Heart left ventricle (tissue), 16 donors: ENCODE measurements at regions not wholly inside any gene's neighbourhood (a gene's known extent, or its start where the extent isn't known, plus 50 kb on each side); places are given as distances from the start of the nearest gene placed in this dataset.

Experiments used
- ATAC-seq, 4 donors: fragments of 200-7000 bp; cut with Tn5 transposase; one replicate each; pipeline ENCODE4 v1.9.1; 2020 to 2022; ENCODE audit warnings: moderate library complexity in 4 of 4, mild to moderate bottlenecking in 3 of 4, moderate number of reproducible peaks in 1 of 4
- DNase-seq, 5 donors: peaks; one replicate each; pipeline ENCODE4 v3.0.0-alpha.2; 2020
- H3K27ac ChIP-seq, 12 donors: fragments of 200-600 bp; sonication (generic) in 4 of 12; one replicate each; pipeline versions ENCODE4 v1.5.0 to v1.8.0; 2016 to 2022; ENCODE audit warnings: mild to moderate bottlenecking in 2 of 12
- H3K27me3 ChIP-seq, 9 donors: fragments of 200-600 bp; sonication (generic) in 2 of 9; one replicate each; pipeline versions ENCODE4 v1.5.1 to v1.8.0; 2016 to 2022; ENCODE audit warnings: mild to moderate bottlenecking in 3 of 9
- H3K36me3 ChIP-seq, 9 donors: fragments of 200-600 bp; sonication (generic) in 2 of 9; one replicate each; pipeline versions ENCODE4 v1.5.0 to v1.8.0; 2018 to 2022; ENCODE audit warnings: mild to moderate bottlenecking in 2 of 9
- H3K4me1 ChIP-seq, 12 donors: fragments of 200-600 bp; sonication (generic) in 4 of 12; one replicate each; pipeline versions ENCODE4 v1.5.0 to v1.8.0; 2016 to 2022; ENCODE audit warnings: mild to moderate bottlenecking in 3 of 12
- H3K4me3 ChIP-seq, 12 donors: fragments of 200-600 bp; sonication (generic) in 4 of 12; one replicate each; pipeline versions ENCODE4 v1.5.0 to v1.8.0; 2017 to 2022; ENCODE audit warnings: mild to moderate bottlenecking in 9 of 12, moderate library complexity in 4 of 12
- H3K9me3 ChIP-seq, 12 donors: fragments of 200-600 bp; sonication (generic) in 4 of 12; one replicate each; pipeline versions ENCODE4 v1.5.0 to v1.8.0; 2016 to 2022; ENCODE audit warnings: mild to moderate bottlenecking in 1 of 12
- CTCF ChIP-seq, 12 donors: fragments of 200-600 bp; sonication (generic) in 4 of 12; IDR thresholded peaks; one replicate each; pipeline versions ENCODE4 v1.5.0 to v1.8.0; 2018 to 2022; ENCODE audit warnings: antibody characterized with exemption in 12 of 12, mild to moderate bottlenecking in 5 of 12
- POLR2A ChIP-seq, 2 donors: fragments of 450-650 bp; IDR thresholded peaks; one replicate each; pipeline ENCODE4 v1.6.1; 2017; ENCODE audit warnings: antibody characterized with exemption in 2 of 2, mild to moderate bottlenecking in 2 of 2, moderate library complexity in 2 of 2
- WGBS, 4 donors: extraction: QIAGEN DNeasy Blood & Tissue Kit in 2 of 4; methylation state at CpG; one replicate each; pipeline versions ENCODE4 v1.1.5 to v1.1.7; 2013 to 2018; 5-methylcytosine and 5-hydroxymethylcytosine counted together
- intact Hi-C, 10 donors: fragments of 100-400 bp; cut with DNase I; formaldehyde crosslinking; loops; one replicate each; pipeline versions ENCODE4 v1.11.1 to v1.14.2; 2022
- donor health status: ischemic (EF 13 %, LVEDD 7.1; RV severe dilation, severe dysfunction).
- donor health status: healthy with polysubstance abuse.
- donor health status: DM: no; HTN: yes; CAD: no.
- donor health status: DM: no; HTN: no; CAD: no.
- donor health status: ischemic (EF 25% LVEDD 6.9; RV normal size, moderate dysfunction).
- donor health status: ischemic (EF 25% LVEDD 5.7; RV mildly dilated, moderate dysfunction).
- donor health status: healthy.
- donor health status: DM: yes; HTN: yes; CAD: no.
- donor health status: ischemic (EF 35%, LVEDD 5.7; RV mildly dilated, moderate dysfunction).
- donor health status: nonischemic (EF 11% LVEDD 7.7; RV severe dilation, severe dysfunction).
- donor health status: DM: yes; HTN: yes; CAD: no.
- donor health status: PGD.
- donor health status: ischemic (EF 29% LVEDD 5.4; RV normal size, mild dysfunction).
- donor health status: nonischemic (EF 23%, LVEDD 6.1; RV moderate dilation, normal function).

- WGBS, 4 donors, result 90 to 94% (median 94%) methylated on average over 3 of the region's 3 CpGs
- Histone ChIP-seq H3K36me3 (no peaks in the 10 kb centered on the region), H3K9me3 (peaks cover 0 to 62% (median 24%) of the 10 kb centered on the region in 12 donors), H3K4me3 (no peak overlapping the region), H3K27me3 (no peaks in the 10 kb centered on the region), H3K4me1 (no peaks in the 10 kb centered on the region), H3K27ac (no peak overlapping the region)
- DNase-seq (no peak), ATAC-seq (no peak)
- intact Hi-C loops, result no loop called here
- TF ChIP-seq POLR2A (IDR thresholded peaks at IDR 0.05), result no peak
- no peak for TF ChIP-seq CTCF (IDR thresholded peaks at IDR 0.05)
Observed at GRCh38 chr11:38226684-38227083, 1628.6 kb upstream of the RAG2 start.

- Histone ChIP-seq H3K36me3 (no peaks in the 10 kb centered on the region), H3K27me3 (no peaks in the 10 kb centered on the region), H3K9me3 (peaks cover 0 to 48% (median 13%) of the 10 kb centered on the region in 12 donors), H3K27ac (no peak overlapping the region), H3K4me1 (no peaks in the 10 kb centered on the region), H3K4me3 (no peak overlapping the region)
- no peak for DNase-seq
- intact Hi-C loops, result no loop called here
- TF ChIP-seq POLR2A (IDR thresholded peaks at IDR 0.05) (no peak), CTCF (IDR thresholded peaks at IDR 0.05) (no peak)
- ATAC-seq, result no peak
- WGBS, 4 donors, result 52 to 76% (median 65%) methylated on average over 2 of the region's 2 CpGs
Observed at GRCh38 chr11:38221295-38221694, 1623.3 kb upstream of the RAG2 start.

- TF ChIP-seq CTCF (IDR thresholded peaks at IDR 0.05) (no peak), POLR2A (IDR thresholded peaks at IDR 0.05) (no peak)
- H3K9me3 ChIP-seq, result peaks cover 0 to 32% (median 4%) of the 10 kb centered on the region in 12 donors
- ATAC-seq, result no peak
Observed at GRCh38 chr11:38219636-38220035, 1621.6 kb upstream of the RAG2 start.

GRCh38 chr11:38208951-38209350, 1610.9 kb upstream of the RAG2 start:
- ATAC-seq (no peak), DNase-seq (no peak)
- H3K4me3 ChIP-seq, result no peak overlapping the region
- peaks cover 0 to 9% (median 0%) of the 10 kb centered on the region in 12 donors for H3K9me3 ChIP-seq
- H3K27ac ChIP-seq, result no peak overlapping the region
- H3K36me3 ChIP-seq, result no peaks in the 10 kb centered on the region
- intact Hi-C loops, result no loop called here
- no peak for TF ChIP-seq CTCF (IDR thresholded peaks at IDR 0.05)
- TF ChIP-seq POLR2A (IDR thresholded peaks at IDR 0.05), result no peak
- 59 to 68% (median 63%) methylated on average over 2 of the region's 2 CpGs for WGBS, 4 donors
- no peaks in the 10 kb centered on the region for H3K27me3 ChIP-seq
- H3K4me1 ChIP-seq, result no peaks in the 10 kb centered on the region

More at GRCh38 chr11:38219636-38220035, 1621.6 kb upstream of the RAG2 start:
- Histone ChIP-seq H3K27me3 (no peaks in the 10 kb centered on the region), H3K36me3 (no peaks in the 10 kb centered on the region), H3K4me3 (no peak overlapping the region), H3K27ac (no peak overlapping the region), H3K4me1 (no peaks in the 10 kb centered on the region)
- WGBS, 4 donors, result 57 to 65% (median 63%) methylated on average over 2 of the region's 2 CpGs
- intact Hi-C loops, result no loop called here
- DNase-seq, result no peak
